ENCODE measurements at regions not wholly inside any gene's neighbourhood (a gene's known extent, or its start where the extent isn't known, plus 50 kb on each side); places are given as distances from the start of the nearest gene placed in this dataset.
"Not testable (repeated sequence)": the region's sequence is repeated elsewhere in the genome, so short reads cannot be mapped to it uniquely, and the experiment has no call there.

DNA sequence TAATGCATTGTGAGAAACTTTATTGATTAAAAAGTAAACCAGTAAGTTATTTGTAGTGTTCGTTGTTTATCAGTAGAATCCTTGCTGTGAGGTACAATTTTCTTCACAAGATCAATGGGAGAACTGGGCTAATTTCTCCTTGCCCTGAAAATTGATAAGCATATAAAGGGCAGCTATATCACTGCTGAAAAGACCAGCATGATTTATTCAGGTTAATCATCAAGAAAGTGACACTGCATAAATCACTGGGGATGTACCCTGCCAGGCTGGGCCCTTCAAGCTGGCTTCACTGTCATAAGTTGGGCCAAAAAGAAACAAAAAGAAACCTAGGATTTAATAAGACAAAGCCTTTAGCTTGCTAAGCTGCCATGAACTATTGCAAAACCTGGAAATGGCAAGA is 746.7 kb downstream of the STPG2 start:
- H3K4me3 ChIP-seq (ENCODE audit: low read depth, low read length): no peak overlapping the region
- TF ChIP-seq, protein P1, sequence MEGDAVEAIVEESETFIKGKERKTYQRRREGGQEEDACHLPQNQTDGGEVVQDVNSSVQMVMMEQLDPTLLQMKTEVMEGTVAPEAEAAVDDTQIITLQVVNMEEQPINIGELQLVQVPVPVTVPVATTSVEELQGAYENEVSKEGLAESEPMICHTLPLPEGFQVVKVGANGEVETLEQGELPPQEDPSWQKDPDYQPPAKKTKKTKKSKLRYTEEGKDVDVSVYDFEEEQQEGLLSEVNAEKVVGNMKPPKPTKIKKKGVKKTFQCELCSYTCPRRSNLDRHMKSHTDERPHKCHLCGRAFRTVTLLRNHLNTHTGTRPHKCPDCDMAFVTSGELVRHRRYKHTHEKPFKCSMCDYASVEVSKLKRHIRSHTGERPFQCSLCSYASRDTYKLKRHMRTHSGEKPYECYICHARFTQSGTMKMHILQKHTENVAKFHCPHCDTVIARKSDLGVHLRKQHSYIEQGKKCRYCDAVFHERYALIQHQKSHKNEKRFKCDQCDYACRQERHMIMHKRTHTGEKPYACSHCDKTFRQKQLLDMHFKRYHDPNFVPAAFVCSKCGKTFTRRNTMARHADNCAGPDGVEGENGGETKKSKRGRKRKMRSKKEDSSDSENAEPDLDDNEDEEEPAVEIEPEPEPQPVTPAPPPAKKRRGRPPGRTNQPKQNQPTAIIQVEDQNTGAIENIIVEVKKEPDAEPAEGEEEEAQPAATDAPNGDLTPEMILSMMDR (IDR thresholded peaks at IDR 0.05; ENCODE audit: borderline replicate concordance, insufficient read depth, low read depth, low read length): no peak

DNA sequence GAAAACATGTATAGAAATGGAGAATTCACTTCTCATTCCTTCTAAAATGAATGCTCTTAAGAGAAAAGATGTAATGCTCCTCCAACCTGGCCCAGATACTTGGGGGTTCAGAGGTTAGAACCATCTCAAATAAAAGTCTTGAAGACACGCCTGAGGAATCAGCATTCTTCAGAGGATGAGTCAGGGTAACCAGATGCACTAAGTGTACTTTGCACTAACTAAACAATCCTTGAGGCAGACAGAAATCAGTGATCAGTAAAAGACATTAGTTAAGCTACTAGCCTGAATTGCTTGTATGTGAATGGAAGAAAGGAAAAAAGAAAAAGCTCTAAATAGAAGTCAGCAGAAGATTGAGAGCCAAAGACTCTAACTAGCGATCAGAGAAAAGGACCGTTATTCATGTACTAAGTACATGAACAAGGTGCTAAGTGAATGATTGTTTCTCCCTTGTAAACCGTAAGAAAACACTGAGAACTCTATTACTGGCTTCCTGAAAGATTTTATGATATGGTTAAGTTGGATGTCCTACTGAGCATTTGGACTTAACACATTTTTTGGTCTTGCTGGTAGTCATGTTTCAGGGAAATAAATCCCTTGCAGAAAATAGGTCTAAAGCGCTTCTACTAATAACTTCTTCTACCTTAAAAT is 738.3 kb downstream of the STPG2 start:
- TF ChIP-seq, protein P1 (IDR thresholded peaks at IDR 0.05; ENCODE audit: borderline replicate concordance, insufficient read depth, low read depth, low read length): no peak
- H3K4me3 ChIP-seq (ENCODE audit: low read depth, low read length): no peak overlapping the region

DNA sequence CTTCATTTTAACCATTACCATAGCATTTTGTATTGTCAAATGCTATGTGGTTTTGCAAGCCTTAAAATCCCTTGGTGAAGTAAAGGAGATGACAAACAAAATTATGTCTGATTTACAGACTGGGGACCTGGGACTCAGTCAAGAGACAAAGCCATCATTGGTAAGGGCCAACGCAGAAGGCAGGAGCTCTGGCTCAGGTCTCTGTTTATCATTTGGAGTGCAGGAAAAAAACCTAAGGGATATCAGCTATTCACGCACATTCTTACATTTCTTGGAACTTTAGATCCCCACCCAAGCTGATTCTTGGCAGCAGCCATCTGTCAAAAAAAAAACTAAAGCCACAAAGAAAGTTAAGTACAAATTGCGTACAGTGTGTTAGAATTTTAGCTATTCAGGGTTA is 731.9 kb downstream of the STPG2 start:
- TF ChIP-seq, protein P1 (IDR thresholded peaks at IDR 0.05; ENCODE audit: borderline replicate concordance, insufficient read depth, low read depth, low read length): no peak
- H3K4me3 ChIP-seq (ENCODE audit: low read depth, low read length): no peak overlapping the region

DNA sequence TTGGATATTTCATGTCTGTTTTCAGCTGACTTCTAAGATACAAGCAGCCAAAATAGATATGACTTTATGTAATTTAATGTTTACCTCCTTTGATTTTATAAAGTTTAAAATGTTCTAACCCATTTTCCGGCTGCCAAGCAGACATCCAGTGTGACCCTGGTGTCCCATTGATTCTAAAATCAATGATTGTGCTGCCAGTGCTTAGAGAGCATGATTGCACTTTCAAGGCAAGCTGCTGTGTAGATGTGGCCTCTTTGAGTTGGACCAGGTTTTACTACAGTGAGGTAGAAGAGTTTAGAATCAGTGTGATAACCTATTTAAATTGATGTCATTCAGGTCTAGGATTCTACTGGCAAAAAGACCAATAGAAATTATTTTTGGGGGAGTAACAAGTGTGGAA is 730.9 kb downstream of the STPG2 start:
- TF ChIP-seq, protein P1 (IDR thresholded peaks at IDR 0.05; ENCODE audit: borderline replicate concordance, insufficient read depth, low read depth, low read length): no peak
- H3K4me3 ChIP-seq (ENCODE audit: low read depth, low read length): no peak overlapping the region

DNA sequence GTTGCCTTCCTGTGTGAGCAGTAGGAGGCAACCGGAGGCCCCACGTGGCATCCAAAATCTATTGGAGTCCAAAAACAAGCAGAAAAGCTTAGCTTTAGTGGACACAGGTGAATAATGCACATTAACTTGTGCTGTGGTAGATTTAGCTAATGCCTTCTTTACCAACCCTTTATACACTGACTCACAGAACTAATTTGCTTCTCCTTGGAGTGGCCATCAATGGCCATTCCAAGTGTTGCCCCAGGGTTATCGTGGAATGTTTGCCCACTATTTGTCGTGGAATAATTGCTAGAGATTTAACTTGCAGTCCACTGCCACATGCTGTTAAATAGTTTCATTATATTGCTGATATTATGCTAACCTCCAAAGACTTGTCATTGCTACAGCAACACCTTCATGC is 729.1 kb downstream of the STPG2 start:
- TF ChIP-seq, protein P1 (IDR thresholded peaks at IDR 0.05; ENCODE audit: borderline replicate concordance, insufficient read depth, low read depth, low read length): no peak
- H3K4me3 ChIP-seq (ENCODE audit: low read depth, low read length): no peak overlapping the region

DNA sequence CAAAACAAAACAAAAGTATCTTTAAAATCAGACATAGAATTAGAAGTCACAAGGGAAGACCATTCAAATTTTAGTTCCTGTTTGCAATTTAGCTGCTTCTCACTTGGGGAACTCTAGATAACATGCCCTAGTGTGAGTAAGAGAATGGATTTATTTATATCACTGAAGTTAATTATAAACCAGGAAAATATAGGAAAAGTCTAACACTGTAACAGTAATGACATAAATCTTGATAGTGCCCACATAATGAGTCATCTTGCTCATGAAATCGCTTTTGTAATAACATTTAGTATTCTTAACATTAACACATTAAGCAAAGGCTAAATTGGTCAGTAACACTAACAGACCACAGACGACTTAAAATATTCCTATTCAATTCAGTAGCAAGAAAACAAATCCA is 710.7 kb downstream of the STPG2 start:
- H3K4me3 ChIP-seq (ENCODE audit: low read depth, low read length): no peak overlapping the region
- TF ChIP-seq, protein P1 (IDR thresholded peaks at IDR 0.05; ENCODE audit: borderline replicate concordance, insufficient read depth, low read depth, low read length): no peak

DNA sequence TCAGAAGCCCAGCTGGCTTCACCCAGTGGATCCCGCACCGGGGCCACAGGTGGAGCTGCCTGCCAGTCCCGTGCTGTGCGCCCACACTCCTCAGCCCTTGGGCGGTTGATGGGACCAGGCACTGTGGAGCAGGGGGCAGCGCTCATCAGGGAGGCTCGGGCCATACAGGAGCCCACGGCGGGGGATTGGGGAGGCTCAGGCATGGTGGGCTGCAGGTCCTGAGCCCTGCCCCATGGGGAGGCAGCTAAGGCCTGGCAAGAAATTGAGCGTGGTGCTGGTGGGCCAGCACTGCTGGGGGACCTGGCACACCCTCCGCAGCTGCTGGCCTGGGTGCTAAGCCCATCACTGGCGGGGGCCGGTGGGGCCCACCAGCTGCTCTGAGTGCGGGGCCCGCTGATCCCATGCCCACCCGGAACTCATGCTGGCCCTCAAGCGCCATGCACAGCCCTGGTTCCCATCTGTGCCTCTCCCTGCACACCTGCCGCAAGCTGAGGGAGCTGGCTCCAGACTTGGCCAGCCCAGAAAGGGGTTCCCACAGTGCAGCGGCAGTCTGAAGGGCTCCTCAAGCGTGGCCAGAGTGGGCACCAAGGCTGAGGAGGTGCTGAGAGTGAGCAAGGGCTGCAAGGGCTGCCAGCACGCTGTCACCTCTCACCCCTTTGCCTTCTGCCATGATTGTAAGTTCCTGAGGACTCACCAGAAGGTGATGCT is 705.1 kb downstream of the STPG2 start:
- not testable (repeated sequence) for H3K4me3 ChIP-seq (ENCODE audit: low read depth, low read length)
